ENCODE measurements at regions not wholly inside any gene's neighbourhood (a gene's known extent, or its start where the extent isn't known, plus 50 kb on each side); places are given as distances from the start of the nearest gene placed in this dataset.
"Not testable (repeated sequence)": the region's sequence is repeated elsewhere in the genome, so short reads cannot be mapped to it uniquely, and the experiment has no call there.

- H3K27ac ChIP-seq (ENCODE audit: low read depth, low read length); H3K27me3 Mint-ChIP-seq; H3K4me3 Mint-ChIP-seq; H3K4me1 ChIP-seq (ENCODE audit: insufficient read depth, low read length); CTCF ChIA-PET (ENCODE audit: partially characterized antibody); H3K4me3 ChIP-seq (ENCODE audit: low read length in 2 of 2); H3K27ac Mint-ChIP-seq; POLR2A ChIA-PET (ENCODE audit: partially characterized antibody); H3K36me3 ChIP-seq (ENCODE audit: insufficient read depth, low read length); H3K27me3 ChIP-seq (ENCODE audit: insufficient read depth, low read length); intact Hi-C loops (cut with micrococcal nuclease); DNase-seq: not testable (repeated sequence)
- Mint-ChIP-seq H3K9me3 (peaks cover 11 to 99% (median 87%) of the 10 kb centered on the region in 8 donors), H3K36me3 (peaks cover 9 to 47% of the 10 kb centered on the region in 2 donors), H3K4me1 (peaks cover 0 to 13% (median 1%) of the 10 kb centered on the region in 4 donors)
- H3K9me3 ChIP-seq (ENCODE audit: control insufficient read depth in 1 of 2, low read length in 2 of 2): peaks cover 4 to 52% of the 10 kb centered on the region in 2 donors
Observed at GRCh38 chr16:34095006-34095405, 635.6 kb downstream of the TP53TG3F start.

GRCh38 chr16:34096911-34097310 is 637.5 kb downstream of the TP53TG3F start:
- H3K27ac ChIP-seq (ENCODE audit: low read depth, low read length); H3K36me3 ChIP-seq (ENCODE audit: insufficient read depth, low read length); intact Hi-C loops (cut with micrococcal nuclease); H3K4me3 ChIP-seq (ENCODE audit: low read length in 2 of 2); H3K27me3 Mint-ChIP-seq; H3K27me3 ChIP-seq (ENCODE audit: insufficient read depth, low read length); H3K4me3 Mint-ChIP-seq; H3K4me1 ChIP-seq (ENCODE audit: insufficient read depth, low read length); DNase-seq; POLR2A ChIA-PET (ENCODE audit: partially characterized antibody); CTCF ChIA-PET (ENCODE audit: partially characterized antibody); H3K27ac Mint-ChIP-seq: not testable (repeated sequence)
- peaks cover 0 to 13% (median 1%) of the 10 kb centered on the region in 4 donors for H3K4me1 Mint-ChIP-seq
- peaks cover 9 to 40% of the 10 kb centered on the region in 2 donors for H3K36me3 Mint-ChIP-seq
- peaks cover 11 to 95% (median 80%) of the 10 kb centered on the region in 8 donors for H3K9me3 Mint-ChIP-seq
- H3K9me3 ChIP-seq (ENCODE audit: control insufficient read depth in 1 of 2, low read length in 2 of 2): peaks cover 4 to 46% of the 10 kb centered on the region in 2 donors

GRCh38 chr16:34097326-34097725 is 637.9 kb downstream of the TP53TG3F start:
- Mint-ChIP-seq H3K4me1 (peaks cover 0 to 13% (median 1%) of the 10 kb centered on the region in 4 donors), H3K9me3 (peaks cover 11 to 95% (median 76%) of the 10 kb centered on the region in 8 donors), H3K4me3 (peak overlapping the region in 1 of 8 donors; percentile 71), H3K36me3 (peaks cover 9 to 37% of the 10 kb centered on the region in 2 donors)
- H3K36me3 ChIP-seq (ENCODE audit: insufficient read depth, low read length); DNase-seq; H3K4me3 ChIP-seq (ENCODE audit: low read length in 2 of 2); POLR2A ChIA-PET (ENCODE audit: partially characterized antibody); H3K27me3 ChIP-seq (ENCODE audit: insufficient read depth, low read length); H3K4me1 ChIP-seq (ENCODE audit: insufficient read depth, low read length); CTCF ChIA-PET (ENCODE audit: partially characterized antibody); H3K27ac ChIP-seq (ENCODE audit: low read depth, low read length); H3K27ac Mint-ChIP-seq; intact Hi-C loops (cut with micrococcal nuclease); H3K27me3 Mint-ChIP-seq: not testable (repeated sequence)
- H3K9me3 ChIP-seq (ENCODE audit: control insufficient read depth in 1 of 2, low read length in 2 of 2): peaks cover 4 to 42% of the 10 kb centered on the region in 2 donors

GRCh38 chr16:34098033-34098432 is 638.6 kb downstream of the TP53TG3F start:
- H3K27ac Mint-ChIP-seq; H3K4me1 ChIP-seq (ENCODE audit: insufficient read depth, low read length); CTCF ChIA-PET (ENCODE audit: partially characterized antibody); H3K27ac ChIP-seq (ENCODE audit: low read depth, low read length); H3K4me3 Mint-ChIP-seq; H3K27me3 Mint-ChIP-seq; DNase-seq; H3K27me3 ChIP-seq (ENCODE audit: insufficient read depth, low read length); H3K4me3 ChIP-seq (ENCODE audit: low read length in 2 of 2); intact Hi-C loops (cut with micrococcal nuclease); H3K36me3 ChIP-seq (ENCODE audit: insufficient read depth, low read length); POLR2A ChIA-PET (ENCODE audit: partially characterized antibody): not testable (repeated sequence)
- peaks cover 4 to 42% of the 10 kb centered on the region in 2 donors for H3K9me3 ChIP-seq (ENCODE audit: control insufficient read depth in 1 of 2, low read length in 2 of 2)
- H3K36me3 Mint-ChIP-seq: peaks cover 9 to 37% of the 10 kb centered on the region in 2 donors
- H3K9me3 Mint-ChIP-seq: peaks cover 11 to 94% (median 72%) of the 10 kb centered on the region in 8 donors
- peaks cover 0 to 13% (median 1%) of the 10 kb centered on the region in 4 donors for H3K4me1 Mint-ChIP-seq

GRCh38 chr16:34099028-34099427 is 639.6 kb downstream of the TP53TG3F start:
- POLR2A ChIA-PET (ENCODE audit: partially characterized antibody); DNase-seq; H3K4me3 Mint-ChIP-seq; H3K4me1 ChIP-seq (ENCODE audit: insufficient read depth, low read length); H3K27me3 Mint-ChIP-seq; H3K36me3 ChIP-seq (ENCODE audit: insufficient read depth, low read length); H3K27me3 ChIP-seq (ENCODE audit: insufficient read depth, low read length); H3K27ac Mint-ChIP-seq; H3K4me3 ChIP-seq (ENCODE audit: low read length in 2 of 2); CTCF ChIA-PET (ENCODE audit: partially characterized antibody); intact Hi-C loops (cut with micrococcal nuclease); H3K27ac ChIP-seq (ENCODE audit: low read depth, low read length): not testable (repeated sequence)
- Mint-ChIP-seq H3K4me1 (peaks cover 0 to 13% (median 1%) of the 10 kb centered on the region in 4 donors), H3K9me3 (peaks cover 11 to 95% (median 68%) of the 10 kb centered on the region in 8 donors), H3K36me3 (peaks cover 9 to 37% of the 10 kb centered on the region in 2 donors)
- peaks cover 4 to 42% of the 10 kb centered on the region in 2 donors for H3K9me3 ChIP-seq (ENCODE audit: control insufficient read depth in 1 of 2, low read length in 2 of 2)
